ENCODE measurements at regions not wholly inside any gene's neighbourhood (a gene's known extent, or its start where the extent isn't known, plus 50 kb on each side); places are given as distances from the start of the nearest gene placed in this dataset.

- DNase-seq = no peak
Measured at GRCh38 chr10:78630944-78631838, 437.6 kb upstream of the ZMIZ1 start.

DNA sequence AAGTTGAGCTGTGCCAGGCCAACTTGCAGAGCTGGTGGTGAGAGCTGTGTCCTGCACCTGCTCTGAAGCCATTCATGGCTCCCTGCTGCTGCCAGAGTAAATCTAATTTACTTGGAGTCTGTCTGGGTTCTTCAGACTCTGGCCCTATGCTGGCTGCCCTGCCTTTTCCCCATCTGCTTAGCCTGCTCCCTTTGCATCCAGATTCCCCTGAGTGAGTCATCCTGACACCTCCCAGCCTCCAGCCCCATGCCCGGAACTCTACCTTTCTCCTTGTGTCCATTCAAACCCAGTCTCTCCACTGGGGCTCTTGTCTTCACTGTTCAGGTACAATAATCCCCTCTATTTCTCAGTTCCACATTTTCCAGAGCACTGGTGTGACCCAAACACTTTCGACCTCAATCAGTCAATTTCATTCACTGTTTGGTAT lies 434.4 kb upstream of the ZMIZ1 start:
- no peak for DNase-seq

DNA sequence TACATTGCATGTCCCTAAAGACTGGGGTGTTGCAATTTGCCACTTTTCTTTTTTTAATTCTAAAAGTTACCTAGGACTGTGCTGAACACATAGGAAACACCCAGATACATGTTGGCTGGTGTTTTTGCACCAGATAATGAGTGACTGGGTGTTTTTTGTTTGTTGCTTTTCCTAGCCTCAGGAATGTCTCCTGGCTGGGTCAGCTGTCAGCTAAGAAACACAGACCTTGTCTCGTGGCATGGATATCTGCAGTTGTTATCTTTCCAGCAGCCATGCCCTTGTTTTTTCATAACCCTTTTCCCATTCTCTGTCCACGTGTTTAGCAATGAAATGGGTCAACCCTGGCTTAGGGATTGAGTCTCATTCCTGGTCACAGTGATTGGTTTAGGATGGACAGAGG lies 433.9 kb upstream of the ZMIZ1 start:
- no peak for DNase-seq

GRCh38 chr10:78639629-78640028 lies 429.1 kb upstream of the ZMIZ1 start:
- DNase-seq = no peak

DNA sequence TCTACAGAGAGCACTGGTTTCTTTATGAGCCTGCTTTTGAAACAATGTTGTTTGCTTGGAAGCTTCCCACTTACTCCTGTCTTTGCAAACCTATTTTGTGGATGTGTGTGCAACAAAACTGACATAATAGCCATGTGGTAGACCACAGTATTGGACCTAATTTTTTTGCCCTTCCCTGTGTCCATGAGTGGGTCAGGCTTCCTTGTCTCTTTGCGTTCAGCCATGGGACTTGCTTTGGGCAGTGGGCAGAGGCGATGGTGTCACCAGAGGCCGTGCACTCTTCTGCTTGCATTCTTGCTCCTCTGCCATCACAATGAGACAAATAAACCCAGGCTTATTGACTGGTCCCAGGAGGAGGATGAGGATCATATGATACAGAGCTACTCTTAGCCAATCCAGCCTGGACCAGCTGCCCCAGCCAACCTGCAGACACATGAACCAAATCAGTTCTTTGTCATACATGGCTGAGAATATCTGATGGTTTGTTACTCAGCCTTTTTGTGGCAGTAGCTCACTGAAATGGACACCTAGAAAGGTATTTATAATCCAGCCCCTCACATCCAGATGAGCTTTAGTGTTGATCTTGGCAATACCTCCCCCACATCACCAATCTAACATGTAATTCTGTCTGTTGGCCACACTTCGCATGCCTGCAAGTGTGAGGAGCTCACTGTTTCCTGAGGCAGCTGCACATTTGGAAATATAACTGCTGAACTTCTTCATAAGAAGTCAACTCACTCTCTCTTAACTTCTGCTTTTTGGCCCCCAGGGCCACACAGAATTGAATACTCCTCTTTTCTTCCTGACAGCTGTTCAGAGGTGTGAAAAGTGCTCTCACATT lies 427.8 kb upstream of the ZMIZ1 start:
- DNase-seq = no peak

DNA sequence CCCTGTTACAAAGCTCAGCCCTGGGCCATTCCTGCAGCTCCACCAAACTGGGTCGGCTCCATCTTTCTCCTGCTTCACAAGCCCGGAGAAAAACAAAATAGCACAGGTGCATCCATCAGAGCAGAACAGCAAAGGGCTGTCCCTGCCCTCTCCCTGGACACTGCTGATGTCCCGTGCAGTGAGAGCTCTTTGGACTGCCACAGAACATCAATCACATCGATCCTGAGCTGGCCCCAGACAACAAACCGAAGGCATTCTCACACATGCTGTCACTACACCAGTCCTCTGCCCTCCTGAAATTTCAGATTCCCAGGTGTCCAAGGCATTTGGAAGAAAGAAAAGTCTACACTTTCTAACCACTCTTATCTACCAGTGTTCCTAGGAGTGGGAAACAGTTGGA lies 427.1 kb upstream of the ZMIZ1 start:
- DNase-seq = no peak

- no peak for DNase-seq
Measured at GRCh38 chr10:78642269-78642816, 426.4 kb upstream of the ZMIZ1 start.

DNA sequence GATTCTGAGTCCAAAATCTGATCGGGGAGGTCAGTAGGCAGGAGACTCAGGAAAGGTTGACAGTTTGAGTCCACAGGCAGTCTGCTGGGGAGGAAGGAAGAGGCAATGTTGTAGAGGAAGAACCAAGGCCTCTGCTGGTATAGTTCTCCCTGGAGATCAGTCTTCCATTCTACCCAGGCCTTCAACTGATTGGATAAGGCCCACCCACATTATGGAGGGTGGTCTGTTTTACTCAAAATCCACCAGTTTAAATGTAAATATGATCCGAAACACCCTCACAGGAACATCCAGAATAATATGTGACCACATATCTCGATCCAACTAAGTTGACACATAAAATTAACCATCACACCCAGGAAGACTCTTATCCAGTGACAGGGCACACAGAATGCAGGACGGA lies 425.3 kb upstream of the ZMIZ1 start:
- DNase-seq = no peak

GRCh38 chr10:78644550-78644949 lies 424.2 kb upstream of the ZMIZ1 start:
- DNase-seq = no peak

DNA sequence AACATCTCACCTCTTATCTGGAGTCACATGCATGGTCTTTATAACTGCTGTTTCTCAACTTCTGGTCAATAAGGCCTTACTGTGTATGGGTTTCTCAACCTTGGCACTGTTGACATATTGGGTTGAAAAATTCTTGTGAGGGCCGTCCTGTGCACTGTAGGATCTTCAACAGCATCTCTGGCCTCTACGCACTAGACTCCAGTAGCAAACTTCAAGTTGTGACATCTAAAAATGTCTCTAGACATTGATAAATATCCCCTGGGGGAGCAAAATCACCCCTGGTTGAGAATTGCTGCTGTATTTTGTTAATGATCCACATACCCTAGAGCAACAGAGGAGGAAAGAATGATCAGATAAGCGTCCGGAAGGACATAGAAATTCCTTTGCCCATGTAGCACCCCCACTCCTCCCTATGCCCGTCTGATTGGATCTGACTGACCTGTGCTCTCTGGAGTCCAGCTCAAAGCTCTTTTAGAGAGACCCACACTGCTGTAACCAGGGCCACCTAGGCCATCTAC lies 423.5 kb upstream of the ZMIZ1 start:
- DNase-seq = no peak

DNA sequence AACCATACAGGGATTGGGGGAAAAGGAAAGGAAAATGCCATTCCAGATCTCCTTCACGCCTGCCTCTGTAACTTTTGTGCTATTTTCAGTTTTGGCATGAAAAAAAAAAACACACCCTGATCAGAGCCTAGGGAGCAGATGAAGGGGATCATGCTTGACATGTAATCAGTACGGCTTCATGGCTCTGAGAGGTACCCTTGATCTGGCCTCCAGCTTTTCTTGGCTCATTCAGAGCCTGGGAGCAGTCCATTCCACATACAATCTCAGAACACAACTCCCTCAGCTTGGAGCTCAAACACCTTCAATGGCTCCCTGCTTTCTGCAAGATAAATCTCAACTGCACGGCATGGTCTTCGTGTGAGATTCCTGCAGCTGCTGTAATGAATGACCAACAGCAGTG lies 422.8 kb upstream of the ZMIZ1 start:
- DNase-seq = no peak

- DNase-seq = no peak
Measured at GRCh38 chr10:78648256-78648860, 420.4 kb upstream of the ZMIZ1 start.

DNA sequence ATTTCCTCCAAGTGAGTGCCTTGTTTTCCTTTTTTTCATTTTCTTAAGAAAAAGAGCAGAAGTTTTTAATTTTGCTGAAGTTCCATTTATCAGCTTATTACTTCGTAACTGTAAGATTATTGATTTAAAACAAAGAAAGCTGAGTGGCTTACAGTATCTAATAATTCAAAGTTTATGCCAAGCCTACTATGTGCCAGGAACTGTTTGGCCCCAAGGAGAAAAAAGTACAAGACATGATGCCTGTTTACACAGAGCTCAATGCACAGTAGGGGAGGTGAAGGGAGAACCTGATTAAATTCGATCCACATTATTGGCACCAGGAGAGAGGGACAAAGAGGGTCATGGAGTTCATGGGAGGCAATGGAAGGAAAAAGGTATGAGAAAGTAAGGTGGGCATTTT lies 419.3 kb upstream of the ZMIZ1 start:
- DNase-seq = no peak

GRCh38 chr10:78650122-78650521 lies 418.6 kb upstream of the ZMIZ1 start:
- no peak for DNase-seq

- no peak for DNase-seq
Measured at GRCh38 chr10:78651287-78651686, 417.5 kb upstream of the ZMIZ1 start.

- no peak for DNase-seq
Measured at GRCh38 chr10:78653555-78653954, 415.2 kb upstream of the ZMIZ1 start.

DNA sequence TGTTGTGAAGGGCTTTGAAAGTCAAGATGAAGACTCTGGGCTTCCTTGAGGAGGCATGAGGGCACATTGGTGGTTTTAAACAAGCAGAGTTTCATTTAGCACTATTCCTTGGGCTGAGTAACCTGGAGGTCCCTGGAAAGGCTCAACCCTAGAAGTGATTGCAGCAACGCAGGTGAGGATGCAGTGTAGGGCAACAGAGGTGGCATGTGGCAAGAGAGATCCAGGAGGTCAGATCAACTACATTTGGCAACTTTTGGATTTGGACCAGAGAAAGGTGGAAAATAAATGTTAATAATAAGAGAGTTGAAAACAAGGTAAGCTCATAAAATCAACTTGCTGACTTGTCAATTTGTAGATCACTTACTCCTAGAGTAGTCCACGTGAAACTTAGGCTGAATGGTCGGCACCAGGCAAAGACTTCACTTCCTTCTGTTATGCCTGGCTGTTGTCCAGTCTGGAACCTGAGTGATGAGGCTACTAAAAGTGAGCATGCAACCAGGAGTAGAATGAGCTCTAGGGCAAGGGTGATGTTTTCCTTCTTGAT lies 414.6 kb upstream of the ZMIZ1 start:
- DNase-seq = no peak

- no peak for DNase-seq
Measured at GRCh38 chr10:78655979-78656378, 412.8 kb upstream of the ZMIZ1 start.

- no peak for DNase-seq
Measured at GRCh38 chr10:78656417-78657162, 412.2 kb upstream of the ZMIZ1 start.

DNA sequence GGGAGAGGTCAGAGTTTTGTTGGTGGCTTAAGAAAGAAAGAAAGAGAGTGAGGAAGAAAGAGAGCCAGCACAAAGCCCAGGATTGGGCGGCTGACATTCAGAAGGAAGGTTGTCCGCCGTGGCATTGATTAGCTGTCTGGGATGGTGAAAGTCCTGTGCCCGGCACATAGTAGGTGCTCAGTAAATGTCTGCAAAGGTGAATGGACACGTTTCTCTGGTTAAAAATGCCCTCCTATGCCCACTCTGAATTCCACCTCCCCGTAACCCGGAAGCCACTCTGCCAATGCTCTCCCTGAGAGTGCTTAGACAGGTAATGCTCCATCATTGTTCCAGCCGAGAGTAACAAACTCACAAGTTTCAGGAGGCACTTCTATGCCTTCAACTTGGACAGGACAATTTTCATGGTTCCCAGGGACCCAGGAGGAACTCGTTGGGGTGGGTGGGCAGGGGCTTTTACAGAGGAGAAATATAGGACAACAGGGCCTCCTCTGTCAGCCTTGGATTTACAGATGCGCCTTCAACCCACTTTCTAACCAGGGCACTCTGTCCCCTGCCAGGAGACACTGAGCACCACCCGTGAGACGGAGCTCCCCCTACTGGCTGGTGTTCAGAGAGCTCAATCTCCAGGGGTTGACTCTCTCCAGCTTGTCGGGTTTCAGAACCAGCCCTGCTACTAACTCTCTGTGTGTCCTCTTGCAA lies 411.5 kb upstream of the ZMIZ1 start:
- DNase-seq = peak; percentile 59

- DNase-seq = no peak
Measured at GRCh38 chr10:78657862-78658165, 411.0 kb upstream of the ZMIZ1 start.

Measured in activated CD8-positive, alpha-beta memory T cell treated with anti-CD3 and anti-CD28 coated beads, Interleukin-2, amount 50 U/mL, for 4 hours (primary cell).